Ureter (tissue), 1 donor: ENCODE measurements at regions not wholly inside any gene's neighbourhood (a gene's known extent, or its start where the extent isn't known, plus 50 kb on each side); places are given as distances from the start of the nearest gene placed in this dataset.

Source experiments
- DNase-seq: peaks from one replicate; pipeline ENCODE4 v3.0.0-alpha.2; 2020; ENCODE audit warnings: low spot score
- donor health status: DM: yes; HTN: yes; CAD: no.

DNA sequence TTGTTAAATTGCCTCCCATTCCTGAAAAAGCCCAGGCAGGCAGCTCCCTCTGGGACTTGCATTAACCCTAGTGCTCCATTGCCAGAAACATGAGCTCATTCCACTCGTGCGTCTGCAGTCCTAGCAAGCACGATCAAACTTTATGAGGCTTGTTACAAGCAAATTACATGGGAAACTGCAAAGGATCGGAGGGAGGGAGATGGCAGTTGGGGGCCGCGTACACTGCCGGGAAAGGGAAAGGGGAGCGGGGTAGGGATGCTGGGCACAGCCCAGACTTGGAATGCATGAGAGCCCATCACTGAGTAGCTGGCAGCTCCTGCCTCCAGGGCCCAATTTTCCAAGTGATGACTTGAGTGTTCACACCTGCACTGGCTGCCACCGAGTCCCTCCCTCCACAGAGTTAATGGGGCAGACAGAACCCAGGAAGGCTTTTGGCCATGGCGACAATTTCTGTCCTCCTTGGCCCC, 169.9 kb downstream of the BRINP2 start:
- no peak for DNase-seq

DNA sequence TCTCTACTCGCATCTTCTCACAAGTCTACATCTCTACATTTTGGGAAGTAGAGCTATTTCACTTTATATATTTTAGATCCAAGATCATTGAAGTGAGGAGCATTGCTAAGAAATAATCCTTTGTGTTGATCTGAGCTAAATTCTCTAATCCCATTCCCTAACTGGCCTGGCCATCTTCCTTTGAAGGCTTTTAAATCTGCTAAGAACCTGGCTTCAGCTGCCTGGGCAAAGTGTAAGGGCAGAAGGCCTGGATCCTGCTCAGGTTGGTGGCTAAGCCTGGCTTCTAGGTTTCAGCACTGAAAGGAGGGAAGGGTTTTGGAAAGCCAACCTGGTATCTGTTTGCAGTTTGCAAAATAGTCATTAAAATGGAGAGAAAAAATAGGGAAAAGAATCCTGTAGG, 167.6 kb downstream of the BRINP2 start:
- no peak for DNase-seq

GRCh38 chr1:177334903-177335302, 164.1 kb downstream of the BRINP2 start:
- DNase-seq = no peak

GRCh38 chr1:177333936-177334595, 163.3 kb downstream of the BRINP2 start:
- DNase-seq = no peak
